A204.1 (cell line): ENCODE measurements at regions not wholly inside any gene's neighbourhood (a gene's known extent, or its start where the extent isn't known, plus 50 kb on each side); places are given as distances from the start of the nearest gene placed in this dataset.
"Not testable (repeated sequence)": the region's sequence is repeated elsewhere in the genome, so short reads cannot be mapped to it uniquely, and the experiment has no call there.

Experiments
- FAIRE-seq: peaks from 2 replicates; lab custom pipeline; 2012; peaks lifted over from hg19 to GRCh38; lab: Jason Lieb, UNC

DNA sequence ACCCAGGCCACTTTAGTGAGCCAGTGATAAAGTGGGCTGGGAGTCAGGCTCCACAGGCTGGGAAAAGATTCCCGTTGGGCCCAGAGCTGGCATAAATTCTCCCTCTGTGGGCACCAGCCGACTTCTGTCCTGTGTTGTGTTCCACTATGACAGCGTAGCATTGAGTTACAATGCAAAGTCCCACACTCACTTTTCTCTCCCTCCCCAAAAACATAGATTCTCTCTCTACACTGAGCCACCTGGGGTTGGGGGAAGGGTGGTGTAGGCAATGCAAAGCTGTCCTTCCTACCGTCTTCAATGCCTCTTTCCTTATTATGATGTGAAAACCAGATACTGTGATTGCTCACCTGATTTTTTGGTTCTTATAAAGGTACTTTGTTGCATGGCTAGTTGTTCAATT lies 566.2 kb downstream of the RAPGEF2 start:
- no peak for FAIRE-seq

DNA sequence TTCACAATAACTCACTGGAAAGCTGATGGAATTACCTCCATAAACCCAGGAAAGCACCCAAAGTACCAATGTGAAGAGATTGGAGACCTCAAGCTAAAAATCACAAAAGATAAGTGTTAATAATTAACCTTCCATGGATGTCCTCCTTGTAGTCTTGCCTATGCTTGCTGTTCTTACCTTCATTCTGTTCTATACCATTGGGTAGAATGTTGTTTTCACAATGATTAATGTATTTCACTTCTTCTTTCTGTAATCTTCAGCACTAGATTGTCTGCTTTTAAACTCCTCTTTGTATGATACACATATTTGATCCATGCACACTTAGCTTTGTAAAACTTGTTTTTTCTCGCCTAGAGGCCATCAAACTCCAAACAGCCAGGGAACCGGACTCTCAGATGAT lies 570.3 kb downstream of the RAPGEF2 start:
- no peak for FAIRE-seq

DNA sequence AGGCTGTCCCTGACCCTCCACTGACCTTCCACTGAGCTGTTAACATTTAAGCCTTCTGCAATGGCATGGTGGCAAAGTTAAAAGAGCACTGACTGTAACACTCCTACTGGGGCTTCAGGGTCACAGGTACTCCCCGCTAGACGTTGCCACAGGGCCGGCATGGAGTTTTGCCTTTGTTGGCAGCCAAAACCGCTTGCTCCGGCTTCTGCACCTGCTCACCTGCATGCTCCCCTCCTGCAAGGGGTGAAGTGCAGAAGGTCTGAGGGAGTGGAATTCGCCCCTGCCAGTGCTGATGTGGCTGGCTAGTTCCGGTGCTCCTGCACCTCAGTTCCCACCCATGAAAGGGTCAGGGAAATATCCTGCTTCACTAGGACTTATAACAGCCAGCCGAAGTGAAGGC lies 571.4 kb downstream of the RAPGEF2 start:
- no peak for FAIRE-seq

DNA sequence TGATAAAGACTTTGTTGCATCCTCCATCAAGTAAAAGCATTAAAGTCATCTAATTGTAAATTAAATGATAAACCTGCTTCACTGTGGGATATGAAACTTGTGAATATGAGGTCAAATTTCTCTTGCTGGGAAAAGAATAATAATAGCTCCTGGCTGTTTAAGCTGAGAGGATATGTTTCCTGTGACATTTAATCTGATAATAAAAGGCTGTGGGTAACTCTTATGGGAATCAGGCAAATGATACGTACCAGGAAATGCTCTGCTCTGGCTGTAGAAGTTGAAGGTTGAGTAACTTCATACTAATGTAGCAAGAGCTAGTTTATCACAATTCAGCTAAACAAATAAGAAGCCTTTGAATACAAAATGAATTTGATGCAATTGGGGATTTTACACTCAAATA lies 574.6 kb downstream of the RAPGEF2 start:
- no peak for FAIRE-seq

- no peak for FAIRE-seq
These were observed 580.1 kb downstream of the RAPGEF2 start for GRCh38 chr4:159682996-159683395.

DNA sequence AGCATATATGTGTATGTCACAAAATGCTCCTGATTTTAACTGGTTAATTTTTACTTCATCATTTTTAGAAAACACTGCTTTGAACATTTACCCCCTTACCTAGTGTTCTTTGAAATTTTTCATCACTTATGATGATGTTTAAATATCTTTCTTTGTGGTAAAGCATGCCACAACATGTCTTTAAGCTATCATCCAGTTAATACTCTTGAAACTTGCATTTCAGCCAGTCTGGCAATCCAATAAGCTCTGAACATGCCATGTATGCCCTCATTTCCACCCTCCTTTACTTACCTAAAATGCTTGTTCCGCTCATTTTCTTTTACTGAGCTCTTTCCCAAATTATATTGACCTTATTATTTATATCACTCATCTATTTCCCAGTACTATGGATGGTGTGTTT lies 581.2 kb downstream of the RAPGEF2 start:
- FAIRE-seq = no peak

DNA sequence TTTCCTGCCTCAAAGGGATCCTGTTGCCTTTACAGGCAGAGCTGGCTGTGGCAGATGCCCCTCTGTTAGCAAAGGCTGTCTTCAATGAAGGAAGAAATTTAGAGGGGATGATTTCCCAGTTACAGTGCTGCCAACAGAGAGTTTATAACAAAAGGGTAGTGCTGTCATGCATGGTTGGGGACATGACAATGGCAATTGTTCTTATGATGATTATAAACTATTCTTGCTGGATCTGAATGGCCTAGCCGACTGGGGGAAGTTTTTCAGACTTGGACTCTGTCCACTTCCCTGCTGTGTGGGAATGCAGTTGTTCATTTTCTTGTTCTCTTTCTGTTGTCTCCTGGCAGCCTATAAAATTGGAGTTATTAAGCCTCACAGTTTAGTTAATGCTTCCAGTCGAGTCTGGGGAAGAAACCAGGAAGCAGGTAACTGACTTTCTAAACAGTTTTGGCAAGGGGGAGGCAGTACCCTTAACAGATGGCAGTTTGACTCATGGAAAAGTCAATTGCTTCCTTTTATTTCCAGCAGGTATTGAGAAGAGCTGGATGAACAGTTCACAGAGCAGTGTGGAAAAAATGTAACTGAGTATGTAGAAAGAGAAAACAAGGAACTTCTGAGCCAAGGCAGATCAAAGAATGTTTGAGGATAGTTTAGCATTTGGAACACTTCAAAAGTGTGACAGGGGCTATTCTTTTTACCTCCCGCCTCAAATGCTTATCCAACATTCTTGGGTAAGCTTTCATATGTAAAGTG lies 582.6 kb downstream of the RAPGEF2 start:
- no peak for FAIRE-seq

DNA sequence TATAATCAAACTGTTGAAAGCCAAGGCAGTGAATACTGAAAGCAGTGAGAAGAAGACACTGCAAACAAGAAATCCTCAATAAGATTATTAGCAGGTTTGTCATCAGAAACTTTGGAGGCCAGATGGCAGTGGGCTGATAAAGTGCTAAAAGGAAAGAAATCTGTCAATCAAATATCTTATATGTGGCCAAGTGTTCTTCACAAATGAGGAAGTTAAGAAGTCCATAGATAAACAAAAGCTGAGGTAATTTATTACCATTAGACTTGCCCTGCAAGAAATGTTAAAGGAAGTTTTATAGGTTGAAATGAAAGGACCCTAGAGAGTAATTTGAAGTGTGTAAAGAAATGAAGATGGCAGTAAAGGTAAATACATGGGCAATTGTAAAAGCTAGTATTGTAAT lies 586.6 kb downstream of the RAPGEF2 start:
- no peak for FAIRE-seq

- no peak for FAIRE-seq
These were observed 594.7 kb downstream of the RAPGEF2 start for GRCh38 chr4:159697322-159698283.

DNA sequence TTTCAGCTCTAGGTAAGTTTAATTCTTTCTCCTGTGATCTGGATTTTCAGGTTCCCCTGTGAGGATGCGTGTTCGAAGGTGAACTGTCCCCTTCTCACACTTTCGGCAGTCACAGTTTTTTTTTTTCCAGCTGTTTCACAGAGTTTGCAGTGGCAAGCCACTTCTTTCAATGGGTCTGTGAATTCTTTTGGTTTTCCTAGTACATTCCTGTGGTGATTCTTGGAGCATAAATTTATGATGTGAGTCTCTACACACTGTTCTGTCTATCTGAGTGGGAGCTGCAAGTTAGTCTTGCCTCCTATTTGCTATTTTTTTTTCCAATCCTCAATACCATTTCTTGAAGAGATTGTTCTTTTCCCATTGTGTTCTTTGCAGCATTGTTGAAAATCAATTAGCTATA lies 595.5 kb downstream of the RAPGEF2 start:
- FAIRE-seq = no peak

DNA sequence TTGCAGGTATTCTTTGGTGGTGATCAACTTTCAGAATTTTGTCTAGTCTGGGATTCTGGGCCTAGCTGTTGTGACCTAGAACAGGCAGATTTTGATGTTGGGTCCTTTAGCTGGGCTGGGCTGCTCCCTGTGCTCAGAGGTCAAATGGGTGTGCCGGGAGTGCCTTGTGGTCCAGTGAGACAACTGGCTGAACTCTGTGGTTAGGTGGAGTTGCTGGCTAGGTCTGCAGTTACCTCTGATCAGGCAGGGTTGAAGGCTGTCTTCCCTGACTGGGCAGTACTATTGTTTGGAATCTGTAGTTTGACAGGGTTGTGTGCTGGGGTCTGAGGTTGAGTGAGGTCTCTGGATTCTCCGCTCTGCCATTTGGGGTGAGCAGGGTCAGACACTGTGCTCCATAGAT lies 599.3 kb downstream of the RAPGEF2 start:
- no peak for FAIRE-seq

DNA sequence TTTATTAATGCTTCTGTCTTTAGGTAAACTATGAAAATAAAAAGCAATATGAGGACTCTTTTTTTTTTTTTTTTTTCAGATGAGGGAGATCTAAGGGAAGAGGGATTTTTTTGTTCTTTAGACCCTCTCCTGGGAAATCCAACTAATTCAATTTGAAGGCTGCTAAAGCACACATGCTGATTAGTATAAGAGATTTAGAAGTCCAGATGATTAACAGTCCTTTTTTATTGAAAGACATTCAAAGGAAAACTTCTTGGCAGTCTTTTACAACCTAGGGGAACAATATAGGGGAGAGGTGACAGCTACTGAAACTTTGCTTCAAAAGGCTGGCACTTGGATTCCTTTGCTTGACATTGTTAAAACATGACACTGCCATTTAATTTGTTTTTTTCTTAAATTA lies 602.5 kb downstream of the RAPGEF2 start:
- FAIRE-seq = no peak

DNA sequence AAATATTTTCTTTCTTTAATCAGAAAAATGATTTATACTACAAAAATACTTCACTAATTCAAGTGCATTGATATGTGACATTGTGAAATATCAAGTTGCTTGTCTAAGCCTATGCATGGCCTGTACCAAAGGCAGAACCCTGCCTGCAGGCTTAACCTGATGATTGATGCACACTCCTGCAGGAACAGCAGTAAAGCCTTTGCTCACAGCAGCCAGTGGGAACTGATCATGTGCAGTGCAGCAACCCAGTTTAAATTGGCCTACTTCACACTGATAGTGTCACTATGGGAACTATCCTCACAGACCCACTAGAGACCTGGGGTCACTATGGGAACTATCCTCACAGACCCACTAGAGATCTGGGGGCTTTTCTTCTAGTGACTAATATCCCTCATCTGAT lies 603.8 kb downstream of the RAPGEF2 start:
- no peak for FAIRE-seq

DNA sequence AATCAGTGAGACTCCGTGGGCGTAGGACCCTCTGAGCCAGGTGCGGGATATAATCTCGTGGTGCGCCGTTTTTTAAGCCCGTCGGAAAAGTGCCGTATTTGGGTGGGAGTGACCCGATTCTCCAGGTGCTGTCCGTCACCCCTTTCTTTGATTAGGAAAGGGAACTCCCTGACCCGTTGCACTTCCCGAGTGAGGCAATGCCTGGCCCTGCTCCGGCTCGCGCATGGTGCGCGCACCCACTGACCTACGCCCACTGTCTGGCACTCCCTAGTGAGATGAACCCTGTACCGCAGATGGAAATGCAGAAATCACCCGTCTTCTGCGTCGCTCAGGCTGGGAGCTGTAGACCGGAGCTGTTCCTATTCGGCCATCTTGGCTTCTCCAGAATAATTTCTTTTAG lies 612.3 kb downstream of the RAPGEF2 start:
- FAIRE-seq = not testable (repeated sequence)

DNA sequence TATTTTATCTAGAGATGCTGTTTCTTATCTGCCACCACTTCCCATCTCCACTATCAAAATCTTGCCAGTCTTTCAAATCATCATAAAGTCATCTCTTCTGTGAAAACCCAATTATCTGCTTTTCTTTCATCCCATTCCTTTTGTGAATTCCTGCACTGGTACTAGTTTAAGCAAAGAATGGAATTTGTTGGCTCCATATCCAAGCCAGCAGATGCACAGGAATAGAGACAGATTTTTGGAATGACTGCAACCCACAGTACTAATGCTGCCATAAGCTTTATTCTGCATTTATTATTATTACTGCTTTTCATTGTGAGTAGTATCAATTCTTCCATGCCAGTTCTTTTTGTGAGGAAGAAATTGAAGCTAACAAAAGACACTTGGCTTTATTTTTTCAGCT lies 616.7 kb downstream of the RAPGEF2 start:
- FAIRE-seq = no peak

DNA sequence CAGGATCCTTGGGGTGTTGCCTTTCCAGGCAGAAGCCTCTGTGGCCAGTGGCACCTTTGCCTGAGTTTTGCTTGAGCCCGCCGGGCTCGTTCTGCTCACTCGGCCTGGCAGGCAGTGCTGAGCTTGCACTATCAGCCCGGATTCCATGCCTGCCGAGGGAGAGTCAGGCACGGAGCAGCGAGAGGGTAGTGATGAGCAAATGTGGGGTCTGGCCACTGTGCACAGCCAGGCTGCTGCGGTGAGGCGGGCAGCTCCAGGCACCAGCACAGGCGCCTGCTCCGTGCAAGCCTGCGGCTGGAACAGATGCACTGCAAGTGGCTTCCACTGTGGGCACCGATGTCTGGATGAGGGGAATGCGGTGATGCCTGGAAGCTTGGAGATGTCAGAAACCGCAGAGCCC lies 619.2 kb downstream of the RAPGEF2 start:
- FAIRE-seq = no peak

- no peak for FAIRE-seq
These were observed 620.0 kb downstream of the RAPGEF2 start for GRCh38 chr4:159722918-159723317.

GRCh38 chr4:159723341-159724048 lies 620.6 kb downstream of the RAPGEF2 start:
- no peak for FAIRE-seq

DNA sequence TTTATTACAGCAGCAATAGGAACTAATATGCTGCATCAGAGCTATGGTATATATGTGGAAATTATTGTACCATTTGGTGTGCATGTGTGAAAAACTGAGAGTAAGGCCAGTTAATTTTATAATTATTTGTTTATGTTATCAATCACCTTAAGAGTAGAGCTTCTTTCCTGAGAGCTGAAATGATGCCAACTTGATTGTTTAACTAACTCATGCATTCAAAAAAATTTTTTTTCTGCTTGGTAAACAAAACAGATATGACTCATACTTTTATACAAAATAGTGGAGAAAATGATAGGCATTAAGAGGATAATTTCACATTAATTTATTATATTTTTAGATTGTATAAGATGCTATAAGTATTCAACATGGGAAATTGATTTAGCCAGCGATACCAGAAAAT lies 622.7 kb downstream of the RAPGEF2 start:
- FAIRE-seq = no peak

GRCh38 chr4:159735281-159736207 lies 632.7 kb downstream of the RAPGEF2 start:
- no peak for FAIRE-seq

GRCh38 chr4:159736411-159736810 lies 633.5 kb downstream of the RAPGEF2 start:
- FAIRE-seq = no peak

- FAIRE-seq = no peak
These were observed 641.1 kb downstream of the RAPGEF2 start for GRCh38 chr4:159743971-159744370.
